GM18907 (cell line): ENCODE measurements at regions not wholly inside any gene's neighbourhood (a gene's known extent, or its start where the extent isn't known, plus 50 kb on each side); places are given as distances from the start of the nearest gene placed in this dataset.

Source experiments
- ATAC-seq: cut with Tn5 transposase; IDR thresholded peaks from one replicate; pipeline ENCODE4 v1.9.1; 2021; ENCODE audit warnings: mild to moderate bottlenecking, moderate library complexity; ENCODE audit not compliant: unreplicated experiment

DNA sequence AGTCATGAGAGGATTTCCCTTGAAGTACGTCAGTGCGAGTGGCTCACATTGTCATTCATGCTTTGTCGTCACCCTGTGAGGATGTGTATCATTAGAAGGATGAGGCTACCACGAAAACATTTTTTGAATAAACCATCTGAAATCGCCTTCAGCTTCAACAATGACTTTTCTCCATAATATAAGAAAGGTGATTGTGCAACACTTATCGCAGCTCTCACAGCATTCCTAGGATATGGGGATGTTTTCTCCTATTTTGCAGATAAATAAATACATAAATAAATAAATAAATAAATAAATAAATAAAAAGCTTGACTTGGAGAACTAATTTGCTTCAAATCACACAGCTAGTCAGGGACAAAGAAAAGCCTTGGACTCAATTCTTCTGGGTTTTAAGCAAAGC is 326.5 kb downstream of the FOXA2 start:
- no peak for ATAC-seq

DNA sequence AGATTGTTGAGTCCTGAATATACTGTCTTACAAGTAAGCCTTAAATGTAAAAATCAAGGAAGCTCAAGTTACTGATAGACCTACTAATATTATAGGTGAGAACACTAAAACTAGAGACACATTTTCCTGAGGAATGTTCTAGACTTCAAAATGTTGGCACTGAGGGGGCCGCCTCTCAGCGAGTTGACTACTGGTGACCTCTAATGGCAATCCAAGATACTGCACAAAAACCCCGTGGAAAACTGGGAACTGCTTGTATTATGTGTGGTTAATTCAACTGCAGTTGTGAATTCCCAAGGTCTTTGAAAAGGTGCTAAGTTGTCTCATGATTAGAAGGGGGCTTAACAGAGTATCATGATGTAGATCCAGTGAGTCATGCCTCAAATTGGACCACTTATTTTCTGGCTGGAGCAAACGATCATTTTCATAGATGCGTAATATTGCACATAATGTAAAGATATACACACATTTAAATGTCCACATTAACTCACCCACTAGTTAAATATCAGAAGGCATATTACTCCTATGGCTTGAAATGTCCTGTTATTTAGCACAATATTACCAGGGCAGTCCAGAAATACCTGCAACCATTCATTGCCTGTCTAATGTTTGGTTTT is 336.2 kb downstream of the FOXA2 start:
- ATAC-seq = no peak

DNA sequence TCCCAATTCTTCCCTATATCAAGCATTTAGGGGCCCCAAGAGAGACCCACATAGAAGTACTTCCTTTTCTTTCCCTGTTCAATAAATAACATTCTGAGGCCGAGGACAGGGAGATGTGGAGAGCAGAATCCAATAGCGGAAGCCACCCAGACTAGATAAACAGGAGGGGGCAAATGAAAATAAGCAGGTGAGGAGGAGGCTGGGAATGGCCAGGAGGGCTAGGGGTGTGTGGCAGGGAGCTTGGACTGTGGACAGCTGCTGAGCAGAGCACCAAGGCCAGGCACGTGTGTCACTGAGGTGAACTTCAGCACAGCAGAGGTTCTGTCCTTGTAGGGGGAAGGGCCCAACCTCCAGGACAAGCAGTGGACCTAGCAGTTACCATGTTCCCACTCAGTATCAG is 339.2 kb downstream of the FOXA2 start:
- ATAC-seq = no peak

DNA sequence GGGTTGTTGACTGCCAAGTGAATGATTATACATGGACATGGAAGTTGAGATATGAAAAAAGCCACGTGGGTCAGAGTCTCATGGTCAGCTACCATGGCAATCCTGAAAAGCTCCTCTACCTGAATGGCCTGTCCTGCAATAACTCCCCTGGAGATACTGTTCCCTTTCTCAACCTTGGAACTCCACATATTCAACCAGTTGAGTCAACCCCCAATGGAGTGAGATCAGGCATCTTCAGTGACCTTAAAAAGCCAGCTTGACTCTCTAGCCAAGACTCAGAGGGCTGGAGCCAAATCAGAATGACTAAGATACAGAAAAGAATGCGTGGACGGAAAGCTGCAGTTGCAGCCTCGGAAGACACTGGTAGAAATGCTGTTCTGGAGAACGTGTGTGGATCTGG is 341.3 kb downstream of the FOXA2 start:
- ATAC-seq = no peak

DNA sequence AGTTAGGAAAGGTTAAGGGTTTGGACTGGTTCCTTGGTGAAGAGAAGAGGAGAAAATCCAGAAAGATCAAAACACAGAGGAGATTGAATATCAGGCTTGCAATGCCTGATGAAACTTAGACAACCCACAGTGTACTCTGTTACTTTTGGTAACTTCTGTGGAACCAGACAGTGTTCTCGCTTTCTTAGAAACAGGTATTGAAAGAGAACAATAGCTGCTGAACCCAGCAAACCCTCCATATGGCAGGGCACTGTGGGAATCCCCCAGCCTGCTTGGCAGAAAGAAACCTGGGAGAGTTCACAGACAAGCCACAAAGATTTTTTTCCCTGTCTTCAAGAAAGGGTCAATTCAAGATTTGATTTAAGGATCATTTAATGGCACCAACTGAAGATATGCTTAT is 342.8 kb downstream of the FOXA2 start:
- ATAC-seq = peak; percentile 77

DNA sequence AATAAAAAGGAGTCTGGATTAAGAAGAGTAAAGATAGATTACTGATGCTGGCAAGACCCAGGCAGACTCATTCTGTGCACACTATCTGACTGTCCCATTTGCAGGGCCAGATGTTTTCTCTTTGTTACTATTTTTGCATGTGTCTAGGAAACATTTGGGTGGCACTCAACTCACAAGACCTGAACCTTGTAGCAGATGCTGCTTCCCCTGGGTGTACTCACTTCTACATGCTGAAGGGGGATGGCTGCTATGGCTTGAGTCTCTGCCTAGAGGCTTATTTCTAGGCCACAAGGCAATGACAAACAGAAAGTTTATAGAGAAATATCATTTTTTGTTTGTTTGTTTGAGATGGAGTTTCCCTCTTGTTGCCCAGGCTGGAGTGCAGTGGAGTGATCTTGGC is 351.4 kb downstream of the FOXA2 start:
- peak; percentile 53 for ATAC-seq

DNA sequence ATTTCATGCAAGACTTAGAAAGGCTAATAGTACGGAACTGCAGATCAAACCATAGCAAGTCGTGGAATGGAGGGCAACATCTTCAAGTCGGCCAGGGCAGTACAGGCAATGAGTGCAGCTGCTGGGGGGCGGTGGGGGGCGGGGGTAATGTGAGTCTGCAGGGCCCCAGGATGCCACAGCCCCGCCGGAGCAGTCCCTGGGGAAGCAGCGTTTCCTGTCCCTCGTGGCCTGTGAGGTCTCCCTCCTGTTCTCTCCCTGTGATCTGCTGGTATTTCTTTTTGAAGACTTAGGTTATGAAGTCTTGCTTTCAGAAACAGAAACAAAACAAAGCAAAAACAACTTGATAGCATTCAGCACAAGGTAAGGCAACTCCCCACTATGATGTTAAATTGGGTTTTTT is 351.9 kb downstream of the FOXA2 start:
- ATAC-seq = peak; percentile 84

DNA sequence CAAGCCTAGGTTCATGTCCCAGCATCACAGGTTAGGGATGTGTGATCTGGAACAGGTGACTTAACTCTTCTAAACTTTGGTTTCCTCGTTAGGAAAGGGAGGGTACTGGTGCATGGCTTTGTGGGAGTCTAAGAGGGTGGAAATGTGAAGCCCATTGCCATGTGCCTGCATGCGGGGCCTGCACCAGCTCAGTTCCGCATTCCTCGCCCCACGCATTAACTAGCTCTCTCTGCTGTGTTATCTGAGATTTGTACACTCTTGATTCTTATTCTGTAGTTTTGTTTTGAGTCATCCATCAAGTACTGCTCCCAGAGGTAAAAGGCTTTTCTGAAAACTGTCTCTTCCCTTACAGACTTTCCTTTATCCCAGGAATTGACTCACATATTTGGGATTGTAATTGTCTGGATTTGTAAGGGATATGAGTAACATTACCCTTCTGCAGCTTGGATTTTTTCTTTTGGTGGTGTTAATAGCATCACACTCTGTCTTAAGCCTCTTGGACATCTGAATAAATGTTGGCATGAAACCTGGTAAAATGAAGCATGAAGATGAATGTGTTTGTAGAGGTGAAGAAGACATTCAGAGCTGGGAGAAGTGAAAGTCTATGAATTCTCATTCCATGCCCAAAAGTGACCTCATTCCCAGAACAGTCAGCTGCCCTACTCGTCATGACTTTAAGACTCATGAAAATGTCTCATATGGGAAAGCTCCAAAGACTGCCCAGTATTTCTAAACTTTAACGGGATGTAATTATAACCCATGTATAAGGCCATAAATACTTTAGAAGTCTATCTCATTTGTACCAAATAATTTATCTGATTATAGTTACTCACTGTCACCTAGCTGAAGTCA is 357.3 kb downstream of the FOXA2 start:
- ATAC-seq = no peak

DNA sequence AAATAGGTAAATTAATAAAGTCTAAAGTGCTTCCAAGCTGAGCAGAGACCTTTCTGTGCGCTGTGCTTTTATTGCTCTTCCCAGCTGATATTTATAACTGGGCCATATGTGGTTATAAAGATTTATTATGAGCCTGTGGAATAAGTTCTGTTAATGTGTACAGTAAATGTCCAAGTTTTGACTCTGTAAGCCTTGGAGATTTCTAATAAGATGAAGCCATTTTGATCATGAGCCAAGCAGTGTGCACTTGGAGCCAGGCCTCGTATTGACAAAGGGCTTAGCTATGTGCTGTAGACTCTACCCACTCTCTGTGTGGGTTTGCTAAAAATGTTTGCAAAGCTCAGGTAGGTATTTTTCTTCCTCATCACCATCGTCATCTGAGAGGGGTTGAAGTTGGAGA is 361.1 kb downstream of the FOXA2 start:
- ATAC-seq = no peak

DNA sequence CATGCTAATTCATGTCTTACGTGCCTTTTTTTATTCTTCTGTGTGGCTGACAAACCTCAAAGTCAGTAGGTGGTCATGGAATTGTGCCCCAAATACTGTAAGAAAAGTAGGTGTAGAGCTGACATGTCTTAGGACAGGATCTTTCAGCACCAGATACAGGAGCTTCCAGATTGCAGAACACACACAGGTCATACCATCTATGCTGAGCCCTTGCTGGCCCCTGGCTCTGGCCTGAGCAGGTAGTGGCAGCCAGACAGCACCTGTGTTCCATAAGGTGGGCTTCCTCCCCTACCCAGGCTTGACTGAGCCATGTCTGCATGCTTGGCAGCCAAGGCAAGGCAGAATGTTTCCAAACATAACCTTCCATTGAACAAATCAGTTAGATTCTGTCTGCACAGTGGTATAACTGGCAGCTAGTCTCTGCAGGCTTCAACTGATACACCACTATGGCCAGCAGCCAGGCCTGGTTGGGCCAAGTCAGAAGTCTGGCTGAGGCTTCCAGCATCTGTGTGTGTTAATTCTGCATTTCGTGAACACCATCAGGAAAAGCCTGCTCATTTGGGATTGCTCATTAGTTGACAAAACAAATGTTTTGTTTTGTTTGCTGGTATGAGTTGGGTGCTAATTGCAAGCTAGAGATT is 366.5 kb downstream of the FOXA2 start:
- ATAC-seq = no peak

DNA sequence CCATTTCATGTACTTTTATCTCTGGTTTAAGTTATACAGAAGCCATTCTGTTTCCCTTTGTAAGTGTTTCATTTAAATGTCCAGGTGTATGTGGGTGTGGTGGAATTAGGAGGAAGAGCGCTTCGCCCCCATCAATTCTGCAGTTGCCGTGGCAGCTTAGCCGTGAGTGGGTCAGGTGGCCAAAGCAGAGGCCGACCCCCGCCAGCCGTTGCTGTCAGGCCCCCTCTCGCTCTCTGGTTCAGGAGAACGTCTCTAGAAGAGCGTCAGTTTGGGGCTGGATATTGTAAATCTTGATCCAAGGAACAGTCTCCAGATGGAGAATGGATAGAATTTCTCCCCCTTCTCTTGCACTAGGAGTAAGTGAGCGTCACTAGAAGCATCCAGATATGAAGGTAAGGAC is 367.4 kb downstream of the FOXA2 start:
- ATAC-seq = no peak

DNA sequence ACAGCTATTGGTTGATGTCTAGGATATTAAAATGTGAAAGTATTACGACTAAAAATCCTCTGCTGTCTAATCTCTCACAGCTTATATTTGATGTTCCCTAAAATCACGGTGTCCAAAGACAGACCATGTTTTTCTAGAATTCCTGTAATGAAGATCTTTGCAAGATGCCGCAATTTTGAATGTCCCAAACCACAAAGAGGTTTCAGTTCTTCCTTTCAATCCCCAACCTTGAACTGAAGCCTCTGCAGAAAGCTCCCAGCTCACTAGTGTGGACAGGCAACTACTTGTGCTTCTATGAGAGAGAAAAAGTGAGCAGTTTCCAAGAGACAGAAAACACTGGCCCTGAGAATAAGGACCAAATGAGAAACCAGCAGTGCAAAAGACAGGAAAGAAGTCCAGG is 370.1 kb downstream of the FOXA2 start:
- ATAC-seq = no peak

DNA sequence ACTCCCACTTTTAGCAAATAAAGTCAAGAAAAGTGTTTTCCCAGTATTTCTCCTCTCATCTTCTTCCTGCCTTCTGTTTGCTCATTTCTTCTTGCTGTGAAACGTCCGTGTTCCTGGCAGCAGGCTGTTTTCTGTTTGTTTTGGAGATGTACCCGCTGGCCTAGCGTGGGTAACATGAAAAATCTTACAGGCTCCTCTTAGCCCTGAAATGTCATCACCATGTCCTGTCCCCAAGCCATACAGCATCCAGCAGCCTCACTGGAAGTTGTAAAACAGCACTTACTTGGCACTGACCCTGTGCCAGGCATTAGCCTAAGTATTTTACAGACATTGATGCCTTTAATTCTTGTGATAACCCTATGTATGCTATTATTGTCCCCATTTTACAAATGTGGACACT is 371.1 kb downstream of the FOXA2 start:
- no peak for ATAC-seq

DNA sequence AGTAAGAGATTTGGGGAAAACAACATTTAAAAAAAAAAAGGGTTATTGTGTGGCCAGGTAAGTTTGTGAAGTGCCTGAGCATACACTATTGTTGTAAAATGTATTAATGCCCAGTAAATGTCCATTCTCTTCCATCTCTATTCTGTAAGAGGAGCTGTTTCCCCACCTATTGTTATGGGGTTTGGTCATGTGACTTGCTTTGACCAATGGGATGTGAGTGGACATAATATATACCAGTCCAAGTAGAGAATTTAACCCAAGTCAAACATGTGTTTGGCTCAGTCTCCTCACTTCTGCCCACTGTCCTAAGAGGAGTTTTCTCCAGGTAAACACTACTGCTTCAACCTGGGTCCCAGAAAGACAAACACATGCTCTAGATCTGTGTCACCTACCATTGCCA is 377.1 kb downstream of the FOXA2 start:
- ATAC-seq = no peak

DNA sequence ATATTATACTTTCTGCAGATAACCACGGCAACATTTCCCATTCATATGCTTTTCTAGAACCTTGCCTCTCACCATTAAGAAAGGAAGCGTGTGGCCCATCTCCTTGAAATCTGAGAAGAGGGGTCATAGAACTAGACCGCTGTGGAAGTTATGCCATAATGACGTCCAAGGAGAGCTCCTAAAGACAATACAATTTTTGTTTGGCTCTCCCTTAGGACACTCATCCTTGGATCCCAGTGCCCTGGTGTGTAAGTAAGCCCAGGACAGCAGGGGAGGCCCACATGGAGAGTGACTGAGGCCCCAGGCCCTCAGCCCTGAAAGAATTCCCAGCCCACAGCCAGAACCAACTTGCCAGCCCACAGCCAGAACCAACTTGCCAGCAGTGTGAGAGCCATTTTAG is 379.6 kb downstream of the FOXA2 start:
- ATAC-seq = no peak

DNA sequence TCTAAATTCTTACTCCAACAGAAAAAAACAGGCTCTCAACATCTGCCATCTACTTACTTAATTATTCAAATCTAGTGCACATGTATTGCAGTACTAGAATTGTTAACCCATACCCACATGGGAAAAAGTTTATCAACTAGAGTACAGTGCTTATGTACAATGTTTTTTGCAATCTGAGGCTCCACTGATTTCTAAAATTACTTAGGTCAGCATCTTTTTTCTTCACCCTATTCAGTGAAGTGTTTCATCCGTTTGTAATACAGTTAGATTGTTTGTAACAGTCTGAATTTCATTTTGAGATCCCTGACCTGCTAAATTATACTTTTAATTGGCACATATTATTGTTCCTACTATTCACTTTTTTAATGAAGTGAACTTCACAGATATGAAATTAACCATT is 402.2 kb downstream of the FOXA2 start:
- ATAC-seq = no peak

DNA sequence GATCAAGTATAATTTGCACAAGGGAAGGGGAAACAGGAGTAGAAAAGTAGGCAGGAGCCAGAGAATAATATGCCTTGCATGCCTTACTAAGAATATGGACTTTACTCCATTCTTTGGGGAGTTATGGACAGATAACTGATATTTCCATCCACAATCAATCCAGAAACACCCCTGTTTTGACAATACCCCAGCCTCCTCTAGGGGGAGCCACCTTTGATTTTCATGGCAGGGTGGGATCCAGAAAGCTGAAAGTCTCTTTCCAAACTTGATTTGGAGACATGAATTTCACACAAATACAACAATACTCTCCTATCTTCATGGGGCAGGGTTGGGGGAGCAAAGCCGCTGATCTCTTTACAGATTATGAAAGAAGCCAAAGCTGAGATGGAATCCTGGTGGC is 404.1 kb downstream of the FOXA2 start:
- no peak for ATAC-seq

DNA sequence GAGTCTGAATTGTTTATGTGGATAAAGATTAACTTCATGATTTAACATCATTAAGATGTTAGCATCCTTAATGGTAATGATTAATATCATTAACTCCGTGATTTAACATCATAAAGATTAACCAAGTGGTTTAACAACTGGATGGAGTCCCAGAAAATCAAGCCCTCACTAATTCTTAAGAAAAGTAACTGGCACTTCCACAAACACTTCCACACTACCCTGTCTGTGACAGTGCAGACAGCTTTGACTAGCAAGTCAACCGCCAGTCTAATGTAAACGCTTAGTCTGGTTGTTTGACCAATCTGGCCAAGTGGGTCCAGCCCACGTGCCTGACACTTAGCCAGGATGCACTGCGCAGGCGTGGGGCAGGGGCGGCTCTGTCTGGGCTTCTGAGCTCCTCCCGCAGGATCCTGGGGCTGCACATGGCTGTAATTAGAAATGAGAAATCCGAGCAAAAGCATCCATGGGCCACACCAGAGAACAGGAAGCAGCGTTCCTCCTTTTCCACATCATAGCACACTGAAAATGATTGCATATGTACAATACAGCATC is 424.2 kb downstream of the FOXA2 start:
- ATAC-seq = no peak

DNA sequence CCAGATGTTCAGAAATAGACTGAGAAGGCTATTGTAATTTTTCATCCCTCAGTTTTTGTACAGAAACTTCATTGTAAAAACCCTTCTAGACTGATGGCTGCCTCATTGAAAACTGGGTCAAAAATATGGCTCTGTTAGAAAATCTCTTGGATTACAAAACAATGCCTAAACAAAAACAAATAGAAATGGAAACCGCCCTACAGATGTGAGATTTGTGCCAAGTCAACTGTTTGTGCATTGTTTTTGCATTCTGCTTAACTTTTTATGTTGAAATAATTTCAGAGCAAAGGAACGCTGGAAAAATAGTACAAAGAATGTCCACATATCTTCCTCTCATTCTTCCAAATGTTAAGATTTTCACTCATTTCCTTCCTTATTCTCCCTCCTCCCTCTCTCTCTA is 425.1 kb downstream of the FOXA2 start:
- no peak for ATAC-seq

DNA sequence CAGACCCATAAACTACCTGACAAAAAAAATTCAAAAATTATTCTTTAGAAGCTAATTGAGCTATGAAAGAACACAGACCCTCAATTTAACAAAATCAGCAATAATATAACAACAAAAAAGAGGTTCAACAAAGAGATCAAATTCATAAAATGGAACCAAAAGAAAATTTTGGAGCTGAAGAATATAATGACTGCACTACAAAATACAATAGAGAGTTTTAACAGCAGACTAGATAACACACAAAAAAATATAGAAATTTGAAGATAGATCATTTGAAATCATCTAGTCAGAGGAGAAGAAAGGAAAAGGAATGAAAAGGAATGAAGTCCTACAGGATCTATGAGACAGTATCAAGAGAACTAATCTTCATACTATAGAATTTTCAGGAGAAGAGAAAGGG is 422.1 kb downstream of the PAX1 start:
- no peak for ATAC-seq

DNA sequence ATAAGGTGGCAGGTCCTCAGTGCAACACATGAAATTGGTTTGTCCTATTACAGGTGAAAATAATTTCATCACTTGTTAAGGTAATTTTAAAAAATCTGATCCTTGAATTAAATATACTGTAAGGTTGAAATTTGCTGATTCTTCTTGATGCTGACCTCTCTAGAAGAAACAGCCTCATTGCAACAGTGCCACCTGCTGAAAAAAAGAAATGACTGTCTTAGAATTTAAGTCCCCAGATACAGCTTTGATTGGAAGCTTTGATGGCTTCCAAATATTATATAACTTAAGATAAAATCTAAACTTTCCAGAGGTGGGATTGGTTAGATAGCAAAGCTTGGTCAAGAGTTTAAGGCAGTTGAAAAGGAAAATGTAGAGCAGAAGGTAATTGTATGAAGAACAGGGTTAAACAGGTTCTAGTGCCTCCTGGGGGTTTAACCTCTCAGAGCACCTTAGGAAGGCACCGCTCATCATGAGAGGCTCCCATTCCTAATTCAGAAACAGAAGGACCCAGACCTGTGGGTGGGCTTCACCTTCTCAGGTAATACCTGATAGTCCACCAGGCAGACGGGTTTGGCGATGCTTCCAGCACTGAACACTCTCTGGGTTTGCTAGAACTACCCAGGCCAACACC is 401.0 kb downstream of the PAX1 start:
- no peak for ATAC-seq
